ENCODE measurements at regions not wholly inside any gene's neighbourhood (a gene's known extent, or its start where the extent isn't known, plus 50 kb on each side); places are given as distances from the start of the nearest gene placed in this dataset.

DNA sequence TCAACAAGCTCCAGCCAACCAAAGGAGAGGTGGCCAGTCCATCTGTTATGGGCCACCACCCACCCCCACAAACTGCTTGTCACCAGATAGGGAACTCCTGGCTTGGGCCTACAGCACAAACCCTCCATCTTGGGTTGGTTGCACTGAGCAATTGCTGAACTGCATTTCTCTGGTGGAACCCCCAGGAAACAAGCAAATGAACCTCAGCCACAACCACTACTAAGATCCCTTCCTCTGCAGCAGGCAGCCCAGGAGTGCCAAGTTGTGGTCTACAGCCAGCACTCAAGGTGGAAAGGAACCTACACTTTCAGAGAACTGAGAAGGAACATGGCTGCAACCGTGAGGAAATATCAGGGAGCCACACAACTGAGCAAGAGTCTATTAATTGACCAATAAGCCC is 171.6 kb downstream of the TMEM200A start:
- no peak for TF ChIP-seq POLR2A (IDR thresholded peaks at IDR 0.05)
- TF ChIP-seq, protein P1, sequence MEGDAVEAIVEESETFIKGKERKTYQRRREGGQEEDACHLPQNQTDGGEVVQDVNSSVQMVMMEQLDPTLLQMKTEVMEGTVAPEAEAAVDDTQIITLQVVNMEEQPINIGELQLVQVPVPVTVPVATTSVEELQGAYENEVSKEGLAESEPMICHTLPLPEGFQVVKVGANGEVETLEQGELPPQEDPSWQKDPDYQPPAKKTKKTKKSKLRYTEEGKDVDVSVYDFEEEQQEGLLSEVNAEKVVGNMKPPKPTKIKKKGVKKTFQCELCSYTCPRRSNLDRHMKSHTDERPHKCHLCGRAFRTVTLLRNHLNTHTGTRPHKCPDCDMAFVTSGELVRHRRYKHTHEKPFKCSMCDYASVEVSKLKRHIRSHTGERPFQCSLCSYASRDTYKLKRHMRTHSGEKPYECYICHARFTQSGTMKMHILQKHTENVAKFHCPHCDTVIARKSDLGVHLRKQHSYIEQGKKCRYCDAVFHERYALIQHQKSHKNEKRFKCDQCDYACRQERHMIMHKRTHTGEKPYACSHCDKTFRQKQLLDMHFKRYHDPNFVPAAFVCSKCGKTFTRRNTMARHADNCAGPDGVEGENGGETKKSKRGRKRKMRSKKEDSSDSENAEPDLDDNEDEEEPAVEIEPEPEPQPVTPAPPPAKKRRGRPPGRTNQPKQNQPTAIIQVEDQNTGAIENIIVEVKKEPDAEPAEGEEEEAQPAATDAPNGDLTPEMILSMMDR (IDR thresholded peaks at IDR 0.05), result no peak
